ENCODE measurements at regions not wholly inside any gene's neighbourhood (a gene's known extent, or its start where the extent isn't known, plus 50 kb on each side); places are given as distances from the start of the nearest gene placed in this dataset.

DNA sequence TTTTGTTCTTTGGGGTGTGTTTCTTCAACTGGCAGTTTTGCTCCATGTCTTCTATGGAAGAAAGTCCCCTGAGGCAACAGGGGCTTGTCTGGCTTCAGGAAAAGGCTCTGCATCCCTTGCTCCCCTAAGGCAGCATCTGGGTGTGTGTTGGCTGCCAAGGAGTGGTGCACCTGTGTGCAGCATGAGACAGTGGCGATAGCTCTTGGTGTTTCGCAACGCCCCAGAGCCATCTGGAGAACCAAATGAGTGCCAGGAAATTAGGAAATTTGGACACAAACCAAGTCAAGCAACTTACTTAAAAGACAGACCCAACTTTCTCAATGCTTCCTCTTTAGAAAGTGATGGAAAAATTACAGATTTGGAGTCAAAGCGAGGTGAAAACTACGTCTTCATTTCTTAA is 1044.4 kb upstream of the CNTNAP5 start:
- H4K20me1 ChIP-seq (ENCODE audit: control insufficient read depth, insufficient read depth, low read depth, low read length): no peaks in the 10 kb centered on the region
- TF ChIP-seq, protein P1, sequence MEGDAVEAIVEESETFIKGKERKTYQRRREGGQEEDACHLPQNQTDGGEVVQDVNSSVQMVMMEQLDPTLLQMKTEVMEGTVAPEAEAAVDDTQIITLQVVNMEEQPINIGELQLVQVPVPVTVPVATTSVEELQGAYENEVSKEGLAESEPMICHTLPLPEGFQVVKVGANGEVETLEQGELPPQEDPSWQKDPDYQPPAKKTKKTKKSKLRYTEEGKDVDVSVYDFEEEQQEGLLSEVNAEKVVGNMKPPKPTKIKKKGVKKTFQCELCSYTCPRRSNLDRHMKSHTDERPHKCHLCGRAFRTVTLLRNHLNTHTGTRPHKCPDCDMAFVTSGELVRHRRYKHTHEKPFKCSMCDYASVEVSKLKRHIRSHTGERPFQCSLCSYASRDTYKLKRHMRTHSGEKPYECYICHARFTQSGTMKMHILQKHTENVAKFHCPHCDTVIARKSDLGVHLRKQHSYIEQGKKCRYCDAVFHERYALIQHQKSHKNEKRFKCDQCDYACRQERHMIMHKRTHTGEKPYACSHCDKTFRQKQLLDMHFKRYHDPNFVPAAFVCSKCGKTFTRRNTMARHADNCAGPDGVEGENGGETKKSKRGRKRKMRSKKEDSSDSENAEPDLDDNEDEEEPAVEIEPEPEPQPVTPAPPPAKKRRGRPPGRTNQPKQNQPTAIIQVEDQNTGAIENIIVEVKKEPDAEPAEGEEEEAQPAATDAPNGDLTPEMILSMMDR (IDR thresholded peaks at IDR 0.05; ENCODE audit: low read depth, low read length, poor library complexity, severe bottlenecking): no peak
- no peak for TF ChIP-seq EZH2phosphoT487 (IDR thresholded peaks at IDR 0.05; ENCODE audit: borderline replicate concordance, low read length)
- H3K4me2 ChIP-seq (ENCODE audit: low read length): no peak overlapping the region
- H3K4me3 ChIP-seq (ENCODE audit: low read length): no peak overlapping the region
- H3K4me1 ChIP-seq (ENCODE audit: control insufficient read depth, low read length): no peaks in the 10 kb centered on the region
- no peaks in the 10 kb centered on the region for H3K36me3 ChIP-seq (ENCODE audit: control insufficient read depth, low read length)
- H3K27me3 ChIP-seq (ENCODE audit: control insufficient read depth, low read length): no peaks in the 10 kb centered on the region
- H3K79me2 ChIP-seq (ENCODE audit: control insufficient read depth, low read length): no peaks in the 10 kb centered on the region
- H3K9me2 ChIP-seq (replicated peaks; ENCODE audit: control insufficient read depth, low read length): no peaks in the 10 kb centered on the region
- no peak overlapping the region for H3K27ac ChIP-seq (ENCODE audit: low read depth, low read length)
- no peaks in the 10 kb centered on the region for H3K9me3 ChIP-seq (ENCODE audit: control insufficient read depth, insufficient read depth, low read length)
- H3F3A ChIP-seq (ENCODE audit: control insufficient read depth, insufficient read depth): no peaks in the 10 kb centered on the region

DNA sequence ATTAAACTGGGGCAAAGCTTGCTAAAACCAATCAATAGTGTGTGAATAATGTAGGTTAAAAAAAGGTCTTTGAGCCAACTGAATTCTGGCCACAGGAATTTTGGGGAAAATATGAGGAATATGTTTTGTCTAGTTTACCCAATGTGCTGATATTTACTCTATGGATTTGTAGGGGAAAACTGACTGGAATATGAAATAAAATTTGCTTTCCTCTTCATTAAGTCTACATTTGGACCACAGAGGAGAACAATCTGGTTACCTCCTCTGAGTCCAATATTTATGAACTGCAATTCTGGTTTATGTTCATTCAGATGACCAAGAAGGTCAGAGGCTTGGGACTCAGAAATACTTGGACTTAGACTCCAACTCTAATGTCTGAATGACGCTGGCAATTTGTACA is 1042.2 kb upstream of the CNTNAP5 start:
- Histone ChIP-seq H3K79me2 (ENCODE audit: control insufficient read depth, low read length) (no peaks in the 10 kb centered on the region), H3K4me1 (ENCODE audit: control insufficient read depth, low read length) (no peaks in the 10 kb centered on the region), H3K4me3 (ENCODE audit: low read length) (no peak overlapping the region), H3K36me3 (ENCODE audit: control insufficient read depth, low read length) (no peaks in the 10 kb centered on the region), H3F3A (ENCODE audit: control insufficient read depth, insufficient read depth) (no peaks in the 10 kb centered on the region), H3K4me2 (ENCODE audit: low read length) (no peak overlapping the region), H4K20me1 (ENCODE audit: control insufficient read depth, insufficient read depth, low read depth, low read length) (no peaks in the 10 kb centered on the region), H3K27ac (ENCODE audit: low read depth, low read length) (no peak overlapping the region), H3K27me3 (ENCODE audit: control insufficient read depth, low read length) (no peaks in the 10 kb centered on the region), H3K9me2 (replicated peaks; ENCODE audit: control insufficient read depth, low read length) (no peaks in the 10 kb centered on the region), H3K9me3 (ENCODE audit: control insufficient read depth, insufficient read depth, low read length) (no peaks in the 10 kb centered on the region)
- TF ChIP-seq, protein P1 (IDR thresholded peaks at IDR 0.05; ENCODE audit: low read depth, low read length, poor library complexity, severe bottlenecking): no peak
- no peak for TF ChIP-seq EZH2phosphoT487 (IDR thresholded peaks at IDR 0.05; ENCODE audit: borderline replicate concordance, low read length)

DNA sequence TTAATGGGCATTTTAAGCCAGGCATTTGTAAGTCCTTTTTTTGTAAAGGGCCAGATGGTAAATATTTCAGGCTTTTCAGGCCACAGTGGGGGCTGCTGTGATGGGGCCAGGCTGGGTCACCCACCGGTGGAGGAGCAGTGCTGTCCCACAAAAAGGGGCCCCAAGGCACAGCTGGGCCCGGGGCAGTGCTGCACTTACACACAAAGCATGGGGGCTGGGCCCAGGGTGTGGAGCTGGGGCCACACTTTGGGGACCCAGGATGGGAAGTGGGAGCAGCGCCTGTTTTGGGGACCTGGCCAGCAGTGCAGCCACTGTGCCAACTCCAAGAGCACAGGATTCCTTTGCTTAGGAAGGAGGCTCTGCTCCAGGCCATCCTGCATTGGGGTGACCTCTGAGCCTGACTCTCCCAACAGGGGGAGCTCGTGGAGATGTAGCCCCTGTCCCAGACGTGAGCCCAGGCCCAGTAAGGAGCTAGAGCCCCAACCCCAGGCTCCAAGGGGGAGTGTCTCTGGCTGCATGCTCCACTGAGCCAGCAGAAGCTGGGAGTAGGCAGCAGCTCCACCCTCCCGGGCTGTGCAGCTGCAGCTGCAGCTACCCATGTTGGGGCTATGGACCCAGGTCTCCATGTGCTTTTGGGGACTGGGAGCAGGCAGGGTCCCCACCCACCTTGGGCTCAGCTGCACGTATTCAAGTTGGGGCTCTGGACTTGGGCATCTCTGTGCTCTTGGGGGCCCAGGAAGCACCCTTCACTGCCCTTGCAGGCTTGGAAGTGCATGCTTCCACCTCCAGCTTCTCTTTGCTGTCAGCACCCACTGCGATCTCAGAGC is 1036.5 kb upstream of the CNTNAP5 start:
- H3K27ac ChIP-seq (ENCODE audit: low read depth, low read length): no peak overlapping the region
- no peaks in the 10 kb centered on the region for H3K79me2 ChIP-seq (ENCODE audit: control insufficient read depth, low read length)
- H3K9me3 ChIP-seq (ENCODE audit: control insufficient read depth, insufficient read depth, low read length): no peaks in the 10 kb centered on the region; the same call in 1 of the 2 replicates
- no peak overlapping the region for H3K4me2 ChIP-seq (ENCODE audit: low read length)
- H3K4me1 ChIP-seq (ENCODE audit: control insufficient read depth, low read length): no peaks in the 10 kb centered on the region
- H3F3A ChIP-seq (ENCODE audit: control insufficient read depth, insufficient read depth): no peaks in the 10 kb centered on the region
- H3K9me2 ChIP-seq (replicated peaks; ENCODE audit: control insufficient read depth, low read length): no peaks in the 10 kb centered on the region
- TF ChIP-seq, protein P1 (IDR thresholded peaks at IDR 0.05; ENCODE audit: low read depth, low read length, poor library complexity, severe bottlenecking): no peak
- TF ChIP-seq EZH2phosphoT487 (IDR thresholded peaks at IDR 0.05; ENCODE audit: borderline replicate concordance, low read length): no peak
- no peaks in the 10 kb centered on the region for H3K27me3 ChIP-seq (ENCODE audit: control insufficient read depth, low read length)
- no peaks in the 10 kb centered on the region for H4K20me1 ChIP-seq (ENCODE audit: control insufficient read depth, insufficient read depth, low read depth, low read length)
- H3K4me3 ChIP-seq (ENCODE audit: low read length): no peak overlapping the region
- H3K36me3 ChIP-seq (ENCODE audit: control insufficient read depth, low read length): no peaks in the 10 kb centered on the region
